Activated CD8-positive, alpha-beta T cell treated with anti-CD3 and anti-CD28 coated beads for 36 hours (primary cell): ENCODE measurements at regions not wholly inside any gene's neighbourhood (a gene's known extent, or its start where the extent isn't known, plus 50 kb on each side); places are given as distances from the start of the nearest gene placed in this dataset.

ENCODE experiments used
- ATAC-seq: fragments of 200-7000 bp; cut with Tn5 transposase; one replicate; pipeline ENCODE4 v1.10.0; 2021; ENCODE audit warnings: mild to moderate bottlenecking, moderate library complexity
- CTCF ChIA-PET: fragments of 350-600 bp; sonication (Branson Sonifier 250); formaldehyde crosslinking; loops from one replicate; lab custom pipeline; 2021; ENCODE audit warnings: antibody characterized with exemption; lab: Charles Lee
- POLR2A ChIA-PET: fragments of 350-600 bp; sonication (Branson Sonifier 250); formaldehyde crosslinking; loops from one replicate; lab custom pipeline; 2021; ENCODE audit warnings: antibody characterized with exemption; lab: Charles Lee
- DNase-seq: peaks from one replicate; pipeline ENCODE4 v3.0.0-alpha.2; 2020
- H3K27ac Mint-ChIP-seq: one replicate; pipeline ENCODE4 v1.8.0; 2021; ENCODE audit warnings: mild to moderate bottlenecking, mixed read lengths
- H3K27me3 Mint-ChIP-seq: one replicate; pipeline ENCODE4 v1.8.0; 2021; ENCODE audit warnings: mixed read lengths
- H3K36me3 Mint-ChIP-seq: one replicate; pipeline ENCODE4 v1.8.0; 2021; ENCODE audit warnings: low read depth, mixed read lengths
- H3K4me1 Mint-ChIP-seq: one replicate; pipeline ENCODE4 v1.8.0; 2021; ENCODE audit warnings: low read depth, mixed read lengths
- H3K4me3 Mint-ChIP-seq: one replicate; pipeline ENCODE4 v1.8.0; 2021; ENCODE audit warnings: mild to moderate bottlenecking, moderate library complexity, mixed read lengths
- H3K9me3 Mint-ChIP-seq: one replicate; pipeline ENCODE4 v1.8.0; 2021; ENCODE audit warnings: mixed read lengths
- intact Hi-C: fragments of 100-400 bp; cut with micrococcal nuclease; formaldehyde crosslinking; loops from one replicate; pipeline ENCODE4 v1.10.0; 2022
- TF ChIP-seq, protein P1 (sequence below): fragments of 200-600 bp; IDR thresholded peaks from one replicate; pipeline ENCODE4 v1.8.0; 2022; ENCODE audit warnings: antibody characterized with exemption, mild to moderate bottlenecking

DNA sequence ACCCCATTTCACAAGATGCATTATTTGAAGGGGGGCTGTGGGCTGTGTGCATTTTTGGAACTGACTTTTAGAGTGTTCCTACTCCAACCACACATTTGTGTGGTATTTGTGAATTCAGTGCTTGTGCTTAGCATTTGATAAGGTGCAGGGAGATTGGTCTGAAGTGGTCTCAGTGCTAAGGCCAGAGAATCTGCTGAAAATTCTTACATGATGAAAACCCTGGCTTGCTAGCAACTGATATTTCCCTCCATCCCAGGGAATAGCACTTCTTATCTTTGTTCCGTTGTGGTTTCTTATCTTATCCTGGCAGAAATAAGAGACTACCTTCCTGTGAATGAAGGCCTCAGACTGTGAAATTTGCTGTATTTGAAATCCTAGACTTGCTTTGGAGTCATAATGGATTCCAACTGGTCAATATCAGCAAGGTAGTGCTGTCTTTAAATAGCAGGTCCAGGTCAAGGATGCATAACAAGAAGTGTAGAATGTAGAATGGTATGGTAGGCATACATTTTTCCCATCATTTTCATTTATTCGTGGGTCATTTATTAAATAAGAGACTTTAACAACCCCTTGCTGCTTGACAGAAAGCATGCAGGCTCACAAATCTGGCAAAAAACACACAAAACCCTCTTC is 986.9 kb downstream of the REEP3 start:
- Mint-ChIP-seq H3K27me3 (no peaks in the 10 kb centered on the region), H3K36me3 (no peaks in the 10 kb centered on the region), H3K9me3 (no peaks in the 10 kb centered on the region), H3K4me1 (no peaks in the 10 kb centered on the region), H3K27ac (no peak overlapping the region), H3K4me3 (no peak overlapping the region)
- TF ChIP-seq, protein P1, sequence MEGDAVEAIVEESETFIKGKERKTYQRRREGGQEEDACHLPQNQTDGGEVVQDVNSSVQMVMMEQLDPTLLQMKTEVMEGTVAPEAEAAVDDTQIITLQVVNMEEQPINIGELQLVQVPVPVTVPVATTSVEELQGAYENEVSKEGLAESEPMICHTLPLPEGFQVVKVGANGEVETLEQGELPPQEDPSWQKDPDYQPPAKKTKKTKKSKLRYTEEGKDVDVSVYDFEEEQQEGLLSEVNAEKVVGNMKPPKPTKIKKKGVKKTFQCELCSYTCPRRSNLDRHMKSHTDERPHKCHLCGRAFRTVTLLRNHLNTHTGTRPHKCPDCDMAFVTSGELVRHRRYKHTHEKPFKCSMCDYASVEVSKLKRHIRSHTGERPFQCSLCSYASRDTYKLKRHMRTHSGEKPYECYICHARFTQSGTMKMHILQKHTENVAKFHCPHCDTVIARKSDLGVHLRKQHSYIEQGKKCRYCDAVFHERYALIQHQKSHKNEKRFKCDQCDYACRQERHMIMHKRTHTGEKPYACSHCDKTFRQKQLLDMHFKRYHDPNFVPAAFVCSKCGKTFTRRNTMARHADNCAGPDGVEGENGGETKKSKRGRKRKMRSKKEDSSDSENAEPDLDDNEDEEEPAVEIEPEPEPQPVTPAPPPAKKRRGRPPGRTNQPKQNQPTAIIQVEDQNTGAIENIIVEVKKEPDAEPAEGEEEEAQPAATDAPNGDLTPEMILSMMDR = no peak
- POLR2A ChIA-PET = no interaction called here
- CTCF ChIA-PET = no interaction called here
- DNase-seq (no peak), ATAC-seq (no peak)
- intact Hi-C loops = no loop called here

DNA sequence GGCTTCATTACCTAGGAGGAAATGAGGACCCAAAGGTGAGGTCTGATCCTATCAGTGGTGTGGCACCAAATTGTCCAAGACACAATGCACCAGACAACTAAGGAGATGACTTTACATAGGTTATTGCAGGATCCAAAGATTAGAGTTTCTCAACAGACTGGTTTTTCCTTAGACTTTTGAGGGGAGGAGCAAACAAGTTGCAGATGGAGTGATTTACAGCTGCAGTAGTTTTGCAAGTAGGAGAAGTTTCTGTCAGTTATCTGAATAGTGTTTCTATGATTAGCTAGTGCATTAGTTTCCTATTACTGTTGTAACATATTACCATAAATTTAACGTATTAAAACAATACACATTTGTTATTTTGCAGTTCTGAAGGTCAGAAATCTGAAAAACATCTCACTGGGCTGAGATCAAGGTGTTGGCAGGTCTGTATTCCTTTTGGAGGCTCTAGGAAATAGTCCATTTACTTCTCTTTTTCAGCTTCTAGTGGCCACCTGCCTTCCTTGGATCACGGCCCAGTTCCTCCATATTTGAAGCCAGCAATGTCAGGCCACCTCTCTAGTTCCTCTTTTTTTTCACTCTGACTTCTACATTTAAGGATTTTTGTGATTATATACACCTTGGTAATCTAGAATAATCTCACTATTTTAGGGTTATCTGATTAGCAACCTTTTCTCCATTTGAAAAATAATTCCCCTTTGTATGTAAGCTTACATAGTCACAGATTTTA is 994.9 kb downstream of the REEP3 start:
- intact Hi-C loops = no loop called here
- no peaks in the 10 kb centered on the region for H3K4me1 Mint-ChIP-seq
- H3K36me3 Mint-ChIP-seq = no peaks in the 10 kb centered on the region
- no peak overlapping the region for H3K27ac Mint-ChIP-seq
- ChIA-PET CTCF (no interaction called here), POLR2A (no interaction called here)
- no peak for DNase-seq
- TF ChIP-seq, protein P1 = no peak
- H3K4me3 Mint-ChIP-seq = no peak overlapping the region
- no peak for ATAC-seq
- no peaks in the 10 kb centered on the region for H3K9me3 Mint-ChIP-seq
- H3K27me3 Mint-ChIP-seq = no peaks in the 10 kb centered on the region

DNA sequence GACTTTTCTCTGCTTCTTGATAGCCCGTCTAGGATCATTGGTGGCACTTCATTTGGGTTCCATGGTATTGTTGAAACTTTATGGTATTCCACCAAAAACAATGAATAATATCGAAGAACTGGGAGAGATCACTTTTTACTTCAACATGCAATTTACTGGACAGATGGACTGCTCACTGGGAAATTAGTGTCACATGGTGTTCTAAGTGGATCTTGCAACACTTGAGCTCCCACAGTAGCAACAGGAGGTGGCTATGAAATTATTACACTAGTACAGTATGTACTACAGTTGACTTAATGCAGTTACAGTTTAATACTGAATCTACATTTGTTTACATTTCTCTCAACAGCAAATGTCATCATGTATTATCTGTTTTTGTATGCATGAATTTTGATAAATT is 997.3 kb downstream of the REEP3 start:
- no peak overlapping the region for H3K4me3 Mint-ChIP-seq
- H3K4me1 Mint-ChIP-seq = no peaks in the 10 kb centered on the region
- H3K27ac Mint-ChIP-seq = no peak overlapping the region
- no peaks in the 10 kb centered on the region for H3K36me3 Mint-ChIP-seq
- POLR2A ChIA-PET = no interaction called here
- no peaks in the 10 kb centered on the region for H3K9me3 Mint-ChIP-seq
- intact Hi-C loops = no loop called here
- TF ChIP-seq, protein P1 = no peak
- CTCF ChIA-PET = no interaction called here
- ATAC-seq (no peak), DNase-seq (no peak)
- H3K27me3 Mint-ChIP-seq = no peaks in the 10 kb centered on the region

DNA sequence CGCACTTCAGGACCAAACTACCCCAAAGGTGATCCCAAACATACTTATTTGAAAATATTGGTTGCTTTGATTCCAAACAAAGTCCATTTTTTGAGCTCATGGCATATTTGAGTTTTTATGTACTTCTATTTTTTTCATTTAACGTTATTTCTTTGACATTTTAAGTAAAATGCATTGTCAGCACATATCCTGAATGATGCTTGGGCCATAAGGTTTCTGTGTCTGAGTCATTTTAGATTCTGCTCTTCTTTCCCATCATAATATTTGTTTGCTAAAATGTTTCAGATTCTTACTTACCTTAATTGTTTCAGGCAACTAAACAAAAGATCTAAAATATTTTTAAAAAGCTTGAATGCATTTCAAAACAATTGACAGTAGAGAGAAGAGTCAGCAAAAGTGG is 998.2 kb downstream of the REEP3 start:
- DNase-seq (no peak), ATAC-seq (no peak)
- CTCF ChIA-PET = interaction anchor here (0.6 kb wide), 1 partner anchor 192 kb away, joined by 3 read pairs; no protein-coding TSS in a partner anchor
- TF ChIP-seq, protein P1 = no peak
- no peaks in the 10 kb centered on the region for H3K36me3 Mint-ChIP-seq
- POLR2A ChIA-PET = no interaction called here
- H3K4me1 Mint-ChIP-seq = no peaks in the 10 kb centered on the region
- no peak overlapping the region for H3K27ac Mint-ChIP-seq
- H3K4me3 Mint-ChIP-seq = no peak overlapping the region
- H3K9me3 Mint-ChIP-seq = no peaks in the 10 kb centered on the region
- intact Hi-C loops = no loop called here
- H3K27me3 Mint-ChIP-seq = no peaks in the 10 kb centered on the region

DNA sequence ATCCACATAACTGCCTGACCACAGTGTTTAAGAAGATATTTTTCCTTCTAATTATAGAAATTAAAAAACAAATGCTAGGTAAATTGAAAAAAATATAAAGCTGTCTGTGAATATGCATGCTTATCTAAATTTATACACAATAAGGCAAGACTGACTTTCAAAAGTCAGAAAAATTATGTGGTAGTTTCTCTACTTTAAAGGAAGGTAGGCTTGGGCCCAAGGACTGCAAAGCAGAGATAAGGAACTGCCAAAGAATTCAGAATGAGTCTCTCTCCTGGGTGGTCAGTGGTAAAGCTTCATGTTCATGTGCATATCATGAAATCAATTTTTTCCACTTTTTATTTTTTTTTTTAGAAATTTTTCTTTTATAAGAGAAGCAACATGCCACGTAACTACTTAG is 998.6 kb downstream of the REEP3 start:
- ChIA-PET POLR2A (no interaction called here), CTCF (interaction anchor here (0.6 kb wide), 1 partner anchor 192 kb away, joined by 3 read pairs; no protein-coding TSS in a partner anchor)
- intact Hi-C loops = no loop called here
- no peak for ATAC-seq
- Mint-ChIP-seq H3K27ac (no peak overlapping the region), H3K4me3 (no peak overlapping the region), H3K4me1 (no peaks in the 10 kb centered on the region), H3K36me3 (no peaks in the 10 kb centered on the region), H3K9me3 (no peaks in the 10 kb centered on the region), H3K27me3 (no peaks in the 10 kb centered on the region)
- DNase-seq = no peak
- TF ChIP-seq, protein P1 = no peak
